ENCODE measurements at regions not wholly inside any gene's neighbourhood (a gene's known extent, or its start where the extent isn't known, plus 50 kb on each side); places are given as distances from the start of the nearest gene placed in this dataset.
"Not testable (repeated sequence)": the region's sequence is repeated elsewhere in the genome, so short reads cannot be mapped to it uniquely, and the experiment has no call there.

GRCh38 chr12:25801734-25802133 is 156.7 kb upstream of the RASSF8 start:
- no peaks in the 10 kb centered on the region for H3K27me3 ChIP-seq (ENCODE audit: control insufficient read depth, insufficient read depth, low read length)
- TF ChIP-seq CTCF (IDR thresholded peaks at IDR 0.05) = no peak
- H3K9me3 ChIP-seq (ENCODE audit: control insufficient read depth, low read length) = no peaks in the 10 kb centered on the region
- no peak overlapping the region for H3K27ac ChIP-seq
- H3K9ac ChIP-seq = no peak overlapping the region
- H2AFZ ChIP-seq = no peak overlapping the region
- H3K36me3 ChIP-seq (ENCODE audit: control insufficient read depth, insufficient read depth, low read length) = no peaks in the 10 kb centered on the region
- H3K4me2 ChIP-seq (ENCODE audit: low read length) = no peak overlapping the region
- H3K4me3 ChIP-seq (ENCODE audit: low read depth, low read length) = no peak overlapping the region
- no peaks in the 10 kb centered on the region for H3K4me1 ChIP-seq
- no peaks in the 10 kb centered on the region for H3K79me2 ChIP-seq

GRCh38 chr12:25802143-25802542 is 156.3 kb upstream of the RASSF8 start:
- no peak overlapping the region for H2AFZ ChIP-seq
- no peak overlapping the region for H3K4me3 ChIP-seq (ENCODE audit: low read depth, low read length)
- no peaks in the 10 kb centered on the region for H3K27me3 ChIP-seq (ENCODE audit: control insufficient read depth, insufficient read depth, low read length)
- H3K4me2 ChIP-seq (ENCODE audit: low read length) = no peak overlapping the region
- no peaks in the 10 kb centered on the region for H3K4me1 ChIP-seq
- H3K27ac ChIP-seq = no peak overlapping the region
- no peaks in the 10 kb centered on the region for H3K79me2 ChIP-seq
- no peaks in the 10 kb centered on the region for H3K9me3 ChIP-seq (ENCODE audit: control insufficient read depth, low read length)
- H3K36me3 ChIP-seq (ENCODE audit: control insufficient read depth, insufficient read depth, low read length) = peaks cover under 1% of the 10 kb centered on the region
- H3K9ac ChIP-seq = no peak overlapping the region
- TF ChIP-seq CTCF (IDR thresholded peaks at IDR 0.05) = no peak

GRCh38 chr12:25803029-25803664 is 155.3 kb upstream of the RASSF8 start:
- H3K27ac ChIP-seq; H3K4me3 ChIP-seq (ENCODE audit: low read depth, low read length); H3K4me1 ChIP-seq; H3K79me2 ChIP-seq; H3K36me3 ChIP-seq (ENCODE audit: control insufficient read depth, insufficient read depth, low read length); H3K9me3 ChIP-seq (ENCODE audit: control insufficient read depth, low read length); H2AFZ ChIP-seq; H3K9ac ChIP-seq; H3K4me2 ChIP-seq (ENCODE audit: low read length); H3K27me3 ChIP-seq (ENCODE audit: control insufficient read depth, insufficient read depth, low read length): not testable (repeated sequence)

- not testable (repeated sequence) for H3K36me3 ChIP-seq (ENCODE audit: control insufficient read depth, insufficient read depth, low read length); H3K4me1 ChIP-seq; H3K27me3 ChIP-seq (ENCODE audit: control insufficient read depth, insufficient read depth, low read length); H3K79me2 ChIP-seq; H3K4me2 ChIP-seq (ENCODE audit: low read length); H3K27ac ChIP-seq; H3K9ac ChIP-seq; H3K9me3 ChIP-seq (ENCODE audit: control insufficient read depth, low read length); H3K4me3 ChIP-seq (ENCODE audit: low read depth, low read length); H2AFZ ChIP-seq
Observed at GRCh38 chr12:25804286-25804685, 154.2 kb upstream of the RASSF8 start.

GRCh38 chr12:25806271-25806670 is 152.2 kb upstream of the RASSF8 start:
- H3K36me3 ChIP-seq (ENCODE audit: control insufficient read depth, insufficient read depth, low read length) = peaks cover 3% of the 10 kb centered on the region
- H2AFZ ChIP-seq = no peak overlapping the region
- no peaks in the 10 kb centered on the region for H3K79me2 ChIP-seq
- H3K4me3 ChIP-seq (ENCODE audit: low read depth, low read length) = no peak overlapping the region
- H3K4me2 ChIP-seq (ENCODE audit: low read length) = no peak overlapping the region
- H3K27ac ChIP-seq = no peak overlapping the region
- H3K9ac ChIP-seq = no peak overlapping the region
- no peaks in the 10 kb centered on the region for H3K9me3 ChIP-seq (ENCODE audit: control insufficient read depth, low read length)
- H3K27me3 ChIP-seq (ENCODE audit: control insufficient read depth, insufficient read depth, low read length) = no peaks in the 10 kb centered on the region
- no peaks in the 10 kb centered on the region for H3K4me1 ChIP-seq
- TF ChIP-seq CTCF (IDR thresholded peaks at IDR 0.05) = no peak

GRCh38 chr12:25808604-25809003 is 149.9 kb upstream of the RASSF8 start:
- Histone ChIP-seq H3K36me3 (ENCODE audit: control insufficient read depth, insufficient read depth, low read length) (peaks cover 3% of the 10 kb centered on the region), H3K4me3 (ENCODE audit: low read depth, low read length) (no peak overlapping the region), H3K79me2 (no peaks in the 10 kb centered on the region), H3K9ac (no peak overlapping the region), H3K4me2 (ENCODE audit: low read length) (no peak overlapping the region), H2AFZ (no peak overlapping the region), H3K4me1 (no peaks in the 10 kb centered on the region), H3K9me3 (ENCODE audit: control insufficient read depth, low read length) (no peaks in the 10 kb centered on the region), H3K27ac (no peak overlapping the region), H3K27me3 (ENCODE audit: control insufficient read depth, insufficient read depth, low read length) (no peaks in the 10 kb centered on the region)
- no peak for TF ChIP-seq CTCF (IDR thresholded peaks at IDR 0.05)
